H7 (cell line): ENCODE measurements at regions not wholly inside any gene's neighbourhood (a gene's known extent, or its start where the extent isn't known, plus 50 kb on each side); places are given as distances from the start of the nearest gene placed in this dataset.

ENCODE experiments used
- DNase-seq: peaks from one replicate; pipeline ENCODE4 v3.0.0; 2012
- H3K27me3 ChIP-seq: 2 replicates; pipeline ENCODE4 v1.6.0; 2011; ENCODE audit warnings: mild to moderate bottlenecking, low read length; ENCODE audit not compliant: control insufficient read depth, insufficient read depth
- H3K36me3 ChIP-seq: replicated peaks from 2 replicates; pipeline ENCODE4 v1.5.1; 2011; ENCODE audit warnings: low read length; ENCODE audit not compliant: control insufficient read depth, insufficient read depth
- H3K4me3 ChIP-seq: 2 replicates; pipeline ENCODE4 v1.5.1; 2011; ENCODE audit warnings: low read depth, mild to moderate bottlenecking, control low read depth, low read length, moderate library complexity; ENCODE audit not compliant: insufficient read depth

- DNase-seq: no peak
- no peaks in the 10 kb centered on the region; the same call in 1 of the 2 replicates for H3K27me3 ChIP-seq
- no peak overlapping the region for H3K4me3 ChIP-seq
- no peaks in the 10 kb centered on the region for H3K36me3 ChIP-seq
These were observed 161.6 kb upstream of the RAB4A start for GRCh38 chr1:229109320-229109761.

DNA sequence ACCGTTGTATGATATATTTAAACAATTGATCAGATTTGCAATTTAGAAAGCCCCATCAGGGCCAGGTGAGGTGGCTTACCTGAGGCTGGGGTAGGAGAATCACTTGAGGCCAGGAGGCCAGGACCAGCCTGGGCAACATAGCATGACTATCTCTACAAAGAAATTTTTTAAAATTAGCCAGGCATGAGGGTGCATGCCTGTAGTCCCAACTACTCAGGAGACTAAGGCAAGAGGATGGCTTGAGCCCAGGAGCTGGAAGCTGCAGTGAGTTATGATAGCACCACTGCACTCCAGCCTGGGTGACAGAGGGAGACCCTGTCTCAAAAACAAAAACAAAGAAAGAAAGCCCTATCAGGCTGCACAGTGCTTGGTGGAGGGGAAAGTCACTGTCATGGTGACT is 159.9 kb upstream of the RAB4A start:
- Histone ChIP-seq H3K4me3 (no peak overlapping the region), H3K27me3 (no peaks in the 10 kb centered on the region; the same call in 1 of the 2 replicates), H3K36me3 (no peaks in the 10 kb centered on the region)
- no peak for DNase-seq

- DNase-seq: no peak
- Histone ChIP-seq H3K4me3 (no peak overlapping the region), H3K36me3 (no peaks in the 10 kb centered on the region), H3K27me3 (no peaks in the 10 kb centered on the region; the same call in 1 of the 2 replicates)
These were observed 159.1 kb upstream of the RAB4A start for GRCh38 chr1:229111703-229112319.

- no peaks in the 10 kb centered on the region for H3K27me3 ChIP-seq
- DNase-seq: no peak
- H3K36me3 ChIP-seq: no peaks in the 10 kb centered on the region
- no peak overlapping the region for H3K4me3 ChIP-seq
These were observed 157.9 kb upstream of the RAB4A start for GRCh38 chr1:229112832-229113548.

DNA sequence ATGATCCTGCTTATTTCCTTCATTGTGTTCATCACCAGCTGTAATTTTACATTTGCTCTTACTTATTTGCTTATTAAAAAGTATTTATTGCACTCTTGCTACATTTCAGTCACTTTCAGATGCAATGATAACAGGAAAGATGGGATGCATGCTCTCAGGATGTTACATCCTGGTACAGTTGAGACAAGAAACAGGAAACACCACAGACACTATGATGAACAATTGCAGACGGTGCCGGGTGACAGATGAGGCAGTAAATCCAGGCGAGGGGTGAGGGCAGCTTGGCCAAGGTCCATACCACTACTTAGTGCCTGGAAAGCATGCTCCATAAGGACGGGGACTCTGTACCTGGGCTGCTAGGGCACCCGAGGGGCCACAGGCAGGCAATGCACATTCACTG is 156.6 kb upstream of the RAB4A start:
- H3K27me3 ChIP-seq: no peaks in the 10 kb centered on the region
- H3K36me3 ChIP-seq: no peaks in the 10 kb centered on the region
- no peak for DNase-seq
- no peak overlapping the region for H3K4me3 ChIP-seq

DNA sequence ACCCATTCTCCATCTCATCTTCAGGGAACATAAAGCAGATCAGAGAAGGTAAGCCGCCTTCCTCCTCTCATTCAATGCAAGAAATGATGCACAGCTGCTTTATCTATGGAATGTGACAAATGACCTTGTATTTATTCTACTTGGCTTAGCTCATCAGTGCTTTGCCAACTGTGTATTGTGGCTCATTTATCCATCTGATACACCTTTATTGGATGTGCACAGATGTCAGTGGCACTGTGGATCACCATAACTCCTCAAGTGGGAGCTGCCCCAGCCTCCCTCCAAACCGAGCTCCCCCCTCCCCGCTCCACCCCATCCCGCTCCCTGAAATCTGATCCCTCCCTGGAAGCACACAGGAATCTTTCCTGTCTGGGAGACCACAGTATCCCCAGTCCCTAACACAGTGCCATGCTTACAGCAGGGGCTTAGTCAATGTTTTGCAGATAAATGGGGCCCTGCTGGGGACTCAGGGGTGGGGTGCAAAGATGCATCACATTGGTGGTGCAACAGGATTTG is 156.0 kb upstream of the RAB4A start:
- DNase-seq: peak; percentile 85
- Histone ChIP-seq H3K27me3 (no peaks in the 10 kb centered on the region), H3K36me3 (no peaks in the 10 kb centered on the region), H3K4me3 (no peak overlapping the region)

GRCh38 chr1:229116114-229116513 is 154.8 kb upstream of the RAB4A start:
- H3K4me3 ChIP-seq: no peak overlapping the region
- no peaks in the 10 kb centered on the region for H3K36me3 ChIP-seq
- no peaks in the 10 kb centered on the region for H3K27me3 ChIP-seq
- DNase-seq: no peak

DNA sequence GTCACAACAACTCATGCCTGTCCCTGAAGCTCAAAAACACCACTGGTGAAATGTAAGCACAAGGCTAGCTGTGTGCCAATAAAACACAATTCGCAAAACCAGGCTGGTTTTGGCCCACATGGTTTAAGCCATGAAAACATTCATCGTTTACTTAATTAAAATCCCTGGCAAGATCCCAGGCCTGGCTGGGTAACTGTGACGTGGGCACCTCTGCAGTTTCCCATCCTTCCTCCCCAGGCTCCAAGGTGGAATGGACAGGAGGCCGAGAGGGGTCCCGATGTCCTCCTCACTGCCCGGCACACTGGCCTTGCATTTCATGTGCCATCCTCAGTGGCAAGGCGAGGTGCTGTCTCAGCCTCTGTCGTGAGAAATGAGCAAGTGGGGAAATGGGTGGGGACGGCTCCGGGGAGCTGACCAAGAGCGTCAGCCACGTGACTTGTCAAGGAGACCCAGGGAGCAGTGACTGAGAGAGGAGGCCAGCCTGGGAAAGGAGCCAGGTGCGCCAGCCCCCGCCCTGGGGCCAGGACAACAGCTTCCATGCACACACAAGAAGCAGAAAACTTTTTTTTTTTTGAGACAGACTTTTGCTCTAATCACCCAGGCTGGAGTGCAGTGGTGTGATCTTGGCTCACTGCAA is 153.1 kb upstream of the RAB4A start:
- Histone ChIP-seq H3K36me3 (no peaks in the 10 kb centered on the region), H3K4me3 (no peak overlapping the region), H3K27me3 (no peaks in the 10 kb centered on the region)
- no peak for DNase-seq

- Histone ChIP-seq H3K36me3 (no peaks in the 10 kb centered on the region), H3K4me3 (no peak overlapping the region), H3K27me3 (no peaks in the 10 kb centered on the region; the same call in 1 of the 2 replicates)
- no peak for DNase-seq
These were observed 152.3 kb upstream of the RAB4A start for GRCh38 chr1:229118477-229119061.

GRCh38 chr1:229119161-229119560 is 151.8 kb upstream of the RAB4A start:
- H3K27me3 ChIP-seq: no peaks in the 10 kb centered on the region; the same call in 1 of the 2 replicates
- no peaks in the 10 kb centered on the region for H3K36me3 ChIP-seq
- H3K4me3 ChIP-seq: no peak overlapping the region
- no peak for DNase-seq

DNA sequence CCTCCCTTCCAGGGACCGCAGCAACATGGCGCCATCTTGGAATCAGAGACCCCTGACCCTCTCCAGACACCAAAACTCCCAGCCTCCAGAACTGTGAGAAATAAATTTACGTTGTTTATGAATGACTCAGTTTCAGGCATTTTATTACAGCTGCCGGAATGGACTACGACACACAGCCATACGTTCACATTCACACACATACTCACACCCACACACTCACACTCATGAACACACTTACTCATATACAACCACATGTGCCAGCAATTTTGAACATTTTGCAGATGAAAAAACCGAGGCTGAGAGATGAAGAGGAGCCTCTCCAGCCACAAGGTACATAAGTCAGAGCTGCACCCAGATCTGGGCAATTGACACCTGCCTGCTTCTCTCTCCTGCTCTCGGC is 151.0 kb upstream of the RAB4A start:
- Histone ChIP-seq H3K4me3 (no peak overlapping the region), H3K36me3 (no peaks in the 10 kb centered on the region), H3K27me3 (no peaks in the 10 kb centered on the region; the same call in 1 of the 2 replicates)
- DNase-seq: no peak

GRCh38 chr1:229121845-229122436 is 149.0 kb upstream of the RAB4A start:
- Histone ChIP-seq H3K36me3 (no peaks in the 10 kb centered on the region), H3K4me3 (no peak overlapping the region)
- DNase-seq: no peak

DNA sequence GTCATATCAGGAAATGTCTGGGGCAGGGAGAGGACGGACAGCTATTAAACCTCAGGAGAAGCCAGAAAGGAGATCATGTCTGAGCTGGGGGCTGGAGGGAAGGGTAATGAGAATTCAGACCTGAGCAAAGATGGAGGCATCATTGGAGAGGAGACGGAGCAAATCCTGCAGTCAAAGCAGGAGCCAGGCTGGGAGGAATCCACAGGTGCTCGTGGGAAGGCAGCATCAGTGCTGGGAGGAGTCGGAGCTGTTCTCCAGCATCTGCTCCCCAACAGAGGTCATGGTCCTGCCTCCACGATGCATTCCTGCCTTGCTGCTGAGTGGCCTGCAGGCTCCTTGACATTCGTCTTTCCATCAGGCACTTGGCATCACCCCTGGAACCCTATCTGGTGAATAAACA is 148.3 kb upstream of the RAB4A start:
- Histone ChIP-seq H3K27me3 (no peaks in the 10 kb centered on the region; the same call in 1 of the 2 replicates), H3K36me3 (no peaks in the 10 kb centered on the region), H3K4me3 (no peak overlapping the region)
- no peak for DNase-seq

More at GRCh38 chr1:229121845-229122436, 149.0 kb upstream of the RAB4A start:
- no peaks in the 10 kb centered on the region; the same call in 1 of the 2 replicates for H3K27me3 ChIP-seq

GRCh38 chr1:229124116-229124515 is 146.8 kb upstream of the RAB4A start:
- Histone ChIP-seq H3K4me3 (no peak overlapping the region), H3K36me3 (no peaks in the 10 kb centered on the region), H3K27me3 (no peaks in the 10 kb centered on the region; the same call in 1 of the 2 replicates)
- no peak for DNase-seq
